ENCODE measurements at regions not wholly inside any gene's neighbourhood (a gene's known extent, or its start where the extent isn't known, plus 50 kb on each side); places are given as distances from the start of the nearest gene placed in this dataset.
"Not testable (repeated sequence)": the region's sequence is repeated elsewhere in the genome, so short reads cannot be mapped to it uniquely, and the experiment has no call there.

DNA sequence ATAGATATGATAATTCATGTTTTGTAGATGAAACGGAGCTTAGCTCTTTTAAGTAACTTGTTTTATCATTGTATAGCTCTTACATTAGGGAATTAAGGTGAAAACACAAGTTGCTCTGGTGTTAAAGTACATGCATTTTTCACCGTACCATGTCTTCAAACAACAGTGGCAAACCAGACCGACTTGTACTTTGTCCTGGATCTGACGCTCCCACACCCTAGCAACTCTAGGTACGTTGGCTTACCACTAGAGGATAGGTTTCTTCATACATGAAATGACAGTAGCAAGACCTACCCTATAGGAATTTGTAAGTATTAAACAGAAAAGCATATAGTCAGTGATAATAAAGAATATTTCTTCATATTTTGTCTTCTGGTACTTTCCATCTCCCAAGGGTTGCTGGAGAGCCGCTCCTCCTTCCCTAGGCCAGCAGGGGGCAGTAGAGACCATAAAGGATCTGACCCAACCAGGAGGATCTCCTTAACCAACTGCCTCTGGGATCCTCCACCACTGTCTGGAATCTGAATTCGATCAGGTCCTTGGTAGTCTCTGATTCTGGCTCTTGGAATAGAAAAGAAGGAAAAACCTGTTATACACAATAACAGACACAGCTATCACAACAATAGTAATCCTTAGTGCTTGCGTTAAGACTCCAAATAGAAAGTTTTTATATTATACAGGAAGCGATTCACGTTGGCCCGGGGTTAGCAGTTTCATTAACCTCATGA lies 136.7 kb downstream of the CAVIN4 start:
- peak; percentile 53 for DNase-seq

DNA sequence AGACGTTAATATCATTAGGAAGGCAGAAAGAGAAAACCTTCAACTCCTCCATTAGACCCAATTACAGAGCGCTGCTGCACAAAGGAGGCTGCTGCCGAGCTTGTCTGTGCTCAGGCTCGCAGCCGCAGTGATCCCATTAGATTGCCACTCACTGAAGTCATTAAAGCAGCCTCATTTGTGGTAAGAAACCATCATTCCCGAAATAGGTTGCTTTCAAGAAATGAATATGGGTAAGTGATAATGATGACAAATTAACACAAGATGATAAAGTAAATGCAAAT lies 137.2 kb downstream of the CAVIN4 start:
- DNase-seq: no peak

DNA sequence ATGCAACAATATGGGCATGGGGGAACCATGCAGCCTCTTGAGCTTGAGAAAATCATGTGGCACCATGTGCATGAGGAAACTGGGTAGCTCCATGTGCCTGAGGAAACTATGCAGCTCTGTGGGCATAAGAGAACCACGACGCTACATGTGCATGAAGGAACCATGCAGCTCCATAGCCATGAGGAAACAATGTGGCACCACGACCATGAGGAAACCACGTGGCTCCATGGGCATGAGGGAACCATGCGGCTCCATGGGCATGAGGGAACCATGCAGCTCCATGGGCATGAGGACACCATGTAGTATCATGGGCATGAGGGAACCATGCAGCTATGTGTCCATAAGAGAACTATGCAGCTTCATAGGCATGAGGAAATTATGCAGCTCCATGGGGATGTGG lies 140.8 kb downstream of the CAVIN4 start:
- no peak for DNase-seq

DNA sequence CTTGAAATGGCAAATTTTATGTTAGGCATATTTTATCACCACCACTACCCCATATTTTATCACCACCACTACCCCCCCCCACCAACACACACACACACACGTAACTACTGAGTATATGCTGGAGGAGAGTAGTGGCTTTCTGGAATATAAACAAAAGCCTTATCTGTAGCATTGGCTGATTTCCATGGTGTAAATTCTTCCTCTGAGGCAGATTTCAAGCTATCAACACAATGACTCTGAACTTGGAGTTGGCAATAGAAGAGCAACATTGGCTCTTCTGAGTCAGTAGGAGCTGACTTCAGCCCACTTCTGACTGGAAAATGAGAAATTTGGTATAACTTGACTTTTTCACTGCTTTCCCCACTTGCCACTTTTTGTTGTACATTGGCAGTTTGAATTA lies 143.0 kb downstream of the CAVIN4 start:
- DNase-seq: no peak

DNA sequence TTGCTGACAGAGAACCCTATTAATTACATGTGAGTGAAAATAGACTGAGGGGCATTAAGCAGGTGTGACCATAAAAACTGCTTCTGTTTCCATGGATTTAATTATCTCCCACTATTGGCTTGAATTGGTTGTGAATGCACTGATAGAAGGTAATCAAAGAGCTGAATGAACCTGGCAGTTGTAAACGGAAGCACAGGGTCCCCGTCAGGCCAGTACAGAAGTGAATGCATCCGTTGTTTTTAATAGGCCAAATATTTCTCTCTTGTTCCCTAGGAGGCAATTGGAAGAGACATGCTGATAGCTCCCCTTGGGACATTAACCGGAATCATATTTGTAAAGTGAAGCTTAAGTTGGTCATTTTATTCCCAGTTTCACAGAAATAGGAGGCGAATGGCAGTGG lies 147.0 kb downstream of the CAVIN4 start:
- no peak for DNase-seq

DNA sequence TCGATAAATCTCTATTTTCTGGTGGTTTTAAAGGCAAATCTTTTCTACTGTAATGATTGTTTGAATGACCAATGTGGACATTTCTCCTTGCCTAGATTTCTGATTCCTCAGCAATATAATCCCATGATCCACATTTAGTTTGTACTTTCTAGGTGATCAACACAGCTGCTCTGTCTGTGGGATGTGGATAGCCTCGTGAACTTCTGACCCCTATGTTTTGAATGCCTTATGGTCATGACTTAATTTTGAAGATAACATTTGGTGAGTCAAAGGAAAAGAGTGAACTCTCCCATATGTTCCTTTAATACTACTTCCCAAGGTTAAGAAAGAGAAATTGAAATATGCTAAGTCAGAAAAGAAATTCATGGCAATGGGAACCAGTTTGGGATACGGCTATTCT lies 147.5 kb downstream of the CAVIN4 start:
- no peak for DNase-seq

DNA sequence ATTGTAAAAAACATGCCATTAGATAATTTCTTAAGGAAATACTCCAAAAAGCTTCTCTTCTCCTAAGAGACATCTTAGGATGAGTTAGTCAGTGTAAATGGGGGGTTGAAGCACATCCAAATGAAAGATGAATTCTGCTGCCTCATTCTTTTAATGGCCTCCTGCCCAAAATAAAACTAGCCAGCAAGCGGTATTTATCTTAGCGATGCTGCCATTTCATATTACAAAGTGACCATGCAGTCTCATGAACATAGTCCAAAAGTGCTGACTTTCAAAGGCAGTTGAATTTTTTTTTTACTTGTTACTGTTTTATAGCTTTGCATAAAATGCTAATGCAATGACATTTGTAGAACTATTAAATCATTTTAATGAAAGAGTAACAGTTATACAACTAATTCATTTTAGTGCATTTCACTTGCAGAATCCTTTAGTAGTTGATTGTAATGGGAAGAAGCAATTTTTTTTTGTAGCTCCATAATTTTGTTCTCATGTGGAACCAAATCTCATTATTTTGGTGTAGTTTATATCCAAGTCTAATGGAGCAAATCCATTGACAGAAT lies 151.5 kb downstream of the CAVIN4 start:
- DNase-seq: no peak

DNA sequence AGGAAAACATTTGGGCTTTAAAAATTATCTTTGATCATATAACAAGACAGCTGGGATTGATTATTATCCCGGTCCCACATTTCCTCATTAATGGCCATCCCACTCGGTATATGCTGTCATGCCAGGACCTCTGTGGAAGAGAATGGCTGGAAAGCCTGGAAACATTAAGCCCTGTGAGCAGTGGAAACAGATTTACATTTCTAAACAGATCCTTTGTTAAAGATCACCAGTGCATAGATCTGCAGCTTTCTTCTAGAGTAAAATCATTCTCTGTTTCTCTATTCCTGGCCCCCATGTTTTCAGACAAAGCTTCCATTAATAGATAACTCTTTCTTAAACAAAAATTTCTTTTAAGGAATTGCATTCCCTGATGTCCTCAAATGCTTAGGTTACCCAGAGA lies 152.2 kb downstream of the CAVIN4 start:
- DNase-seq: no peak

DNA sequence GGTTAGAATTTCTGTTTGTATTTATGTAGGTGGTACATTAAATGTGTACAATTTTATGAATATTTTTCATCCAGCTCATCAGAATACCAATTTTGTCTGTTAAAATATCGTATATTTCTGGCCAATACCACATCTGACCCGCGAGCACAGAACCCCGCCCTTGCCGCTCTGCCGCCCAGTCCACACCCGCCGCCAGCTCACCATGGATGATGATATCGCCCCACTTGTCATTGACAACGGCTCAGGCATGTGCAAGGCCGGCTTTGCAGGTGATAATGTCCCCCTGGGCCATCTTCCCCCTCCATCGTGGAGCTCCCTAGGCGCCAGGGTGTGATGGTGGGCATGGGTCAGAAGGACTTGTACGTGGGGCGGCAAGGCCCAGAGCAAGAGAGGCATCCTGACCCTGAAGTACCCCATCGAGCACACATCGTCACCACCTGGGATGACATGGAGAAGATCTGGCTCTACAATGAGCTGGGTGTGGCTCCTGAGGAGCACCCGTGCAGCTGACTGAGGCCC lies 153.2 kb downstream of the CAVIN4 start:
- no peak for DNase-seq

DNA sequence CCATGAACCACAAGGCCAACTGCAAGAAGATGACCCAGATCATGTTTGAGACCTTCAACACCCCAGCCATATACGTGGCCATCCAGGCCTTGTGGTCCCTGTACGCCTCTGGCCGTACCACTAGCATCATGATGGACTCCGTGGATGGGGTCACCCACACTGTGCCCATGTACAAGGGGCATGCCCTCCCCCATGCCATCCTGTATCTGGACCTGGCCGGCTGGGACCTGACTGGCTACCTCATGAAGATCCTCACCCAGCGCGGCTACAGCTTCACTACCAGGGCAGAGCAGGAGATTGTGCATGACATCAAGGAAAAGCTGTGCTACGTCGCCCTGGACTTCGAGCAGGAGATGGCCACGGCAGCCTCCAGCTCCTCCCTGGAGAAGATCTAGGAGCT lies 153.7 kb downstream of the CAVIN4 start:
- no peak for DNase-seq

DNA sequence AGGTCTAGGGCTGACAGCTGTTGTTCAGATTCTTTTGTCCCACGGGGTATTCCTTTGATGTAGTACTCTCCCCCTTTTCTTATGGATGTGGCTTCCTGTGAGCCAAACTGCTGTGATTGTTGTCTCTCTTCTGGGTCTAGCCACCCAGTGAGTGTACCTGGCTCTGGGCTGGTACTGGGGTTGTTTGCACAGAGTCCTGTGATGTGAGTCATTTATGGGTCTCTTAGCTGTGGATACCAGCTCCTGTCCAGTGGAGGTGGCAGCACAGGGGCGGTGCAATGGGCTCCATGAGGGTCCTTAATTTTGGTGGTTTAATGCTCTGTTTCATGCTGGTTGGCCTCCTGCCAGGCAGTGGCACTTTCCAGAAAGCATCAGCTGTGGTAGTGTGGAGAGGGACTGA lies 161.3 kb downstream of the CAVIN4 start:
- DNase-seq: no peak

DNA sequence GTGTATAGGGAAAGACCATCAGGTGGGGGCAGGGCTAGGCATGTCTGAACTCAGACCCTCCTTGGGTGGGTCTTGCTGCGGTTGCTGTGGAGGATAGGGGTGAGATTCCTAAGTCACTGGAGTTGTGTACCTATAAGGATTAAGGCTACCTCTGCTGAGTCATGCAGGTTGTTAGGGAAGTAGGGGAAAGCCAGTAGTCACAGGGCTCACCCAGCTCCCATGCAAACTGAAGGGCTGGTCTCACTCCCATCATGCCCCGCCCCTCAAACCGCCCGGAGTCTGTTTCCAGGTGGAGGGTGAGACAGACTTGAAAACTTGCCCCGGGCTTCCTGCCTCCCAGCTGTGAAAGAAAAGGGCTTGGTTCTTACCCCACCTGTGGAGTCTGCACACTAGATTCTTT lies 161.8 kb downstream of the CAVIN4 start:
- no peak for DNase-seq

DNA sequence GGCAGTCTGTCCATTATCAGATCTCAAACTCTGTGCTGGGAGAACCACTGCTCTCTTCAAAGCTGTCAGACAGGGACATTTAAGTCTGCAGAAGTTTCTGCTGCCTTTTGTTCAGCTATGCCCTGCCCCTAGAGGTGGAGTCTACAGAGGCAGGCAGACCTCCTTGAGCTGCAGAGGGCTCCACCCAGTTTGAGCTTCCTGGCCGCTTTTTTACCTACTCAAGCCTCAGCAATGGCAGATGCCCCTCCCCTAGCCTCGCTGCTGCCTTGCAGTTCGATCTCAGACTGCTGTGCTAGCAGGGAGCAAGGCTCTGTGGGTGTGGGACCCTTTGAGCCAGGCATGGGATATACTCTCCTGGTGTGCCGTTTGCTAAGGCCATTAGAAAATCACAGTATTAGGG lies 171.1 kb downstream of the CAVIN4 start:
- not testable (repeated sequence) for DNase-seq

DNA sequence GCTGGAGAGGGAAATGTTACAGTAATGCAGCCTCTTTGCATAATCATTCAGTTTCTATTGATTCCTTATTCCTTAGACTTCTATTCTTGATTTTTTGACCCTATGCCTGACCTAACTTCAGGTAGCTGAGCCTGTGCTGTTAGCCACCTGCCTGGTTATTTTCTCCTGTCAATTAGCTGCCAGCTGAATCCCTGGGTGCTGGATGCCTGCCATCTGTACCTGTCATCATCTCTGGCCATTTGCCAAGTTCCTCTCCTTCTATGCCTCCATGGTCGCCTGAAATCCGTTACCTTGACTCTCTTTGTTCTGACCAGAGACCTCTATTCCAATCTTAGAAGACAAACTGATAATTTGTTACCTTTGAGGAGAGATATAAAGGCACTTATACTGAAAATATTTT lies 178.3 kb downstream of the CAVIN4 start:
- no peak for DNase-seq

DNA sequence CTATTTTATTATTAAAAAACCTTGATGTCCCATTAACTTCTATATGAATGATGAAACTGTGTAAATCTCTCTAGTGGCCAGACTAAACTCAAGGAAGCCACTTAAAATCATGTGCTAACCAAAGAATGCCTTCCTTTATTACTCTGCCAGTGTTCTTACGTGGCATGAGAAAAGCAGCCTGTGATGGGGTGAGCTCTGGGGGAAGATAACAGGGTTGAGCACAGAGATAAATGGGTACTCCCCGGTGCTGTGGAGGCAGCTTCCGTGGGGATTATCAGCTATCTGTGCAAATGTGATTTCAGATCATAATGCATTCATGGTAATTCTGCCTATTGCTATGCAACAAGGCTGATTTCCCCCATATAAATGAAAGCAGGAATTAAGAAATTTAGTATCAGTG lies 181.3 kb downstream of the CAVIN4 start:
- DNase-seq: no peak

DNA sequence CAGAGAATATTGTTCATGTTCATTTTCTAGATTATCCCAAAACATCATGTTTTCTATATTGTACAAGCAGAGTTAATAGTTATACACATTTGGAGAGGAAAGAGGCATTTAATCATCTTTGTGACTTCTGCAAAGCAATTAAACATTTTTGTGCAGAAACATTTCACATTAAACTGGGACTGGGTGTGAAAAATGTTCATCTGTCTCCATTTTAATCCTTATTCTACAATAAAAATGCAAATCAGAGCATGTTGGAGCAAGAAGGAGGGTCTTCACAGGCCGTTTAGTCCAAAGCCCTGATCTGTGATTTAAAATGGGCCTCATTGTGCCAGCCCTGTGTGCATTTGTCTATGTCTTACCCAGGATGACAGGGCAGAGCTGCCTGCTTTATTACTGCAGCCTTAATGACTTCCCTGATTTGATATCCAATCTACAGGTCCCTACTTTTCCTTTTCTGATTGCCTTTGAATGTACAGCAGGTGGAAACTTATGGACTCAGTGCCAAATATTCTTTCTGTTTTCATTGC lies 183.5 kb downstream of the CAVIN4 start:
- no peak for DNase-seq

DNA sequence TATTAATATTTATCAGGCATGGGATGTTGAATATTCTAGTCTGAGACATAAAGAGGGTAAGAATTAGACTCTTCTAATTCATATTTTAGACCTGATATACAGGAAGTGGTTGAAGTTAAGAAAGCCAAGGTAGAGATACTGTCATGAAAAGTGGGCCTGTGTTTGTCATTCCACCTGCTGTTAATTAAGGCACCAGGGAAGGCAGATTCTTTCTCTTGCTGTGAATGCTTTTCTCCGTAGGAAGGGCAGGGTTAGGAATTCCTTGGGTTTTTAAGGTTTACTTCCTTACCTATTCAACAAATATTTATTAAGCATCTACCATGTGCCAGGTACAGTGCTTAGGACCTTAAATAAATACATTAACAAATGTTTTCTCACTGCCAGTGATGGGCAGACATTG lies 196.4 kb downstream of the CAVIN4 start:
- no peak for DNase-seq

DNA sequence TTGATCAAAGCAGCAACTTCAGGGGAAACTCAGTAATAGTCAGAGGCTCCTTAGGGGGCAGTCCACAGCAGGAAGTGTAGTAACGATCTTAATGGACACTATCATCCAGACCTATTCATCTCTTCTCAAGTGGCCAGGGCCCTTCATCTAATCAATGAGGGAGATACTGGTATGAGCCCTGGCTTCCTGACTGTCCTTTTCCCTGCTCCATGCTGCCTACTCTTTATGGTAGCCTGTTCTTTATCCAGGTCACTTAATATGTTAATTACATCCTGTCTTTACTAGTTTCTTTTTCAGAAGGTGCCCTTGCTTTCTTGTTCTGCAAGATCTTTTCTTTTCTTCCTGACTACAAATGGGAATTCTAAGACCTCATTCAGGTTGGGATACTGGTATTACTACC lies 197.1 kb downstream of the CAVIN4 start:
- DNase-seq: no peak

DNA sequence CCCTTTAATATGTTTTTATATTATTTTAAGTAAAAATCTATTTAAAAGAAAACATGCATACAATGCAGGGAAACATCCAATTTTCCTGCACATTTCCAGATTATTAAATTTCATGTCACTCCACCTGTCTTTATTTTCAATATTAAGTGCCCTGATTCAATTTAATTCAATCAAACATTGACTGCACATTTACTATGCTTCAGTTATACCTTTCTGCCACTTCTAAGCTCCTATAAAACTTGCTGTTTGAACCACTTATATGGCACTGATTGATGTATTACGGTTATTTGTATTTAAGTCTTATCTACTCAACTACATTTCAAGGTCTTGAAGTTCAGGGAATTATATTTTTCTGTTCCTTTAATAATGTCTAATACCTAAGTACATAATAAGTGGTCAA lies 198.0 kb downstream of the CAVIN4 start:
- no peak for DNase-seq

DNA sequence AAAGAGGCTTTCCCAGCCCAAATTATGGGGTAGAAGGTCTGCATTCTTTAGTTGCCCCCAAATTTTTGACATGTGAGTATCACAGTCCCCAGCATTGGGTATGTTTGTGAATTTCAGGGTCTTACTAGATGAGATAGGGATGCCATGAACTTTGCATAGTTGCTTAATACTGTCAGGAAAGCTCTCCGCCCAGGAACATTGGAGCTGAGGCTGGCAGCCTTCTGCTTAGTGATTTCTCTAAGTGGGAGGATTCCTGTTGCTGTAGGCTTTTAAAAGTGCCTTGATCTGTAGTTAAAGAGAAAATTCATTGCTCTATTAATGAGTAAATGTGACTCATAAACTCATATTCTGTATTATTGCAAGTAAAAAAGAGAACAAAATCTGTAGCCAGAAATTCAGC lies 206.9 kb downstream of the CAVIN4 start:
- no peak for DNase-seq

DNA sequence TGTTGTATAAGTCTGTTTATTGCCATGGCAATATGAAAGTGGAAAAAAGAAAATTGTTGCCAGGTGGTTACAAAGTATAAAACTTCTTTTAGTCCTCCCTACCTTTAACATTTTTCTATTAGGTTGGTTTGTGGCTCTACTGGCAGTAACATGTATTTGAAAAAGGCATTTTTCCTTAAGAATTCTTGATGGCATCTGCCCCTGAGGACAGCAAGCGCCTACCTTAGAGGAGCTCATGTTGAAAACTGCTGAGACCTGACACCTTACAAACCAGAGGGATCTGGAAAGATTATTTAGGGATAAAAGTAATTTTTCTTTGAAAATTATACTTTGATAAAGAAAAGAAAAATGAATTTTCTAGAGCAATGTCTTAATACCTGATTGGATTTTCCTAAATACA lies 208.1 kb downstream of the CAVIN4 start:
- DNase-seq: no peak

DNA sequence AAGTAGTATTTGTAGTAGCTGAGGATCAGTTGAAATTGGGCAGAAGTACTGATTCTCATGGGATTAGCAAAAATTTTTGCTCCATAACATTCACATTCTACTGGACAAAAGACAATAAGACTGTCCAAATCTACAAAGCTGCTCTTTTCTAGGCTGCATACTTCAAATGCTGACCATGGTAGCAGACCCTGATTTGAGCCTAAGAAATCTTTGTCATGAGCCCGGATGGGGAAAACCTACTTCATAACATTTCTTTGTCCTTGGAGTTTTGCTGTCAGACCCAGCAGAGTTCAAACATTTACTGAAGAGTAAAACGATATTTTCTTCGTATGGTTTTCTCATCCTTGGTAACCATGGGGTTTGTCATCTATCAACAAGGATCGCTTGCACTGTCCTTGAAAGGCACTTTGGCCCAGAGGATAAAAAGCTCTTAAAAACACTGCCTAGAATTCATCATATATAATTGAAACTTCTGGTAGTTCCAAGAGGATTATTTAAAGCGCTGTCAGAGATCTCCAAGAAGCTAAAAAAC lies 216.9 kb downstream of the CAVIN4 start:
- DNase-seq: no peak

DNA sequence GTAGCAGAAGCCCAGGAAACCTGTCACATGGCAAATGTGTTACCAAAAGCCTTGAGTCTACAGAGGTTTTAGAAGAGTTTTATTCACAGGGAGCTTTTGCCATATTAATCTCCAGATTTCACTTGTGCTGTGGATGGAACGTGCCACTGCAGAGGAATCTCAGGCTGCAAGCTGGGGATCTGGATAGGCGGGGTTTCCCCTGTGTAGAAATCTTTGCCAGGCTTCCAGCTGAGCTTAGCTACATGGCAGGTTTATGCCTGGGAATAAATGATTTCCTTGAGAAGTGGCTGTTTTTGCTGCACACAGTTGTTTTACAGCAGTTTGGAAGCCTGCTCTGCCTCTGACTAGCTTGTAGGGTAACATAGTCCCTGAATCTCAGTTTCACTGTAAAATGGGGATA lies 224.6 kb upstream of the PLPPR1 start:
- no peak for DNase-seq

DNA sequence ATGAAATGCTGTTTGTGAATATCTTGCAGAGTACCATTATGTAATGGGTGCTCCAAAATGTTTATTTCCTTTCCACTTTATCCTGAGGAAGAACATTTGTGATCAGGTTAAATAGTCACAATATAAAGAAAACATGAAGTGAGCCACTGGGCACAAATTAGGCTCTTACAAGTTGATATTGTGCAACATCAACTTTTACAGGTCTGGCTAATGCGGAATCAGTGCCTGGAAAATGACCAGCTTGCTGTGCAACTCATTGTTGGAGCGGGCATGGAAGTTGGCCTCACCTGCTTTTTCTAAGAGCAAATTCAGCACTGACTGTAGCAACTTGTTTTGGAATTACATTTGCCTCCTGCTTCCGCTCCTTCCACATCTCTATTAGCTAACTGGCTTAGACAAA lies 216.9 kb upstream of the PLPPR1 start:
- no peak for DNase-seq

DNA sequence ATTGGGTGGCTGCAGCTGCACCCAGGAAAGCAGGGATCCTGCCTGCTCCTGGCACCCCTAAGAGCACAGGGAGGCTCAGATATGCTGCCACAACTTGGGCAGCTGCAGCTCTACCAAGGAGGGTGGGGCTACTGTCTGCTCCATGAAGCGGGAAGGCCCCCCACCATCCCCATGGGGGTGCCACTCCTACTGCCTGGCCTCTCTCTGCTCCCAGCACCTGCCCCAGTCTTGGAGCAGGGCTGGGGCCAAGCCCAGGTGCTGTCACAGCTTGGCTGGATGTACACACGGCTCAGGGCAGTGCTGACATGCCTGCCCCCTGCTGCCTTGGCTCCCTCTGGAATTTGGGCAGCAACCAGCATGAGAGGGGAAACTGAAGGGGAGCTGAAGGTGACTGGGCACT lies 214.7 kb upstream of the PLPPR1 start:
- no peak for DNase-seq
